Activated T-cell treated with anti-CD3 and anti-CD28 coated beads, Interleukin-2, amount 50 U/mL, for 1 hour (primary cell): ENCODE measurements at regions not wholly inside any gene's neighbourhood (a gene's known extent, or its start where the extent isn't known, plus 50 kb on each side); places are given as distances from the start of the nearest gene placed in this dataset.

Experiments
- DNase-seq: peaks from one replicate; pipeline ENCODE4 v3.0.0-alpha.2; 2020

- DNase-seq = no peak
Observed at GRCh38 chr5:38022631-38023030, 182.8 kb upstream of the GDNF start.

- DNase-seq = no peak
Observed at GRCh38 chr5:38018016-38018415, 178.2 kb upstream of the GDNF start.

DNA sequence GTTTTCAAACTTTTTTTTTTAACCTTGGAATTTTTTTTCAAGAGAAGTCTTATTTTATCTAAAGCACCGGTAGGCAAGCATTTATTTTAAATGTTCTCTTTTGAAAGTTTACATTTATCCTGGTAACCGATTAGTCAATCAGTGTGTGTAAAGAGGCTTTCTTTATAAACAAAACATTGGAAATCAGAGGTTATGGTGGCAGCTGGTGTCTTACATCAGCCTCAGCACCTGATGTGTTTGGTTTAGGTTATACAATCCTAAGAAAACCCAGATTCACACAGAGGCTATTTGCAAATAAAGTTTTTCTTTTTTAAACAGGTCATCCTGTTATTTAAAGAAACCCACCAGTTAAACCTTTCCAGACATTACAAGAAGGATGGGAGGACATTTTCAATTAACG, 173.3 kb upstream of the GDNF start:
- no peak for DNase-seq

- no peak for DNase-seq
Observed at GRCh38 chr5:38011668-38012188, 171.9 kb upstream of the GDNF start.

DNA sequence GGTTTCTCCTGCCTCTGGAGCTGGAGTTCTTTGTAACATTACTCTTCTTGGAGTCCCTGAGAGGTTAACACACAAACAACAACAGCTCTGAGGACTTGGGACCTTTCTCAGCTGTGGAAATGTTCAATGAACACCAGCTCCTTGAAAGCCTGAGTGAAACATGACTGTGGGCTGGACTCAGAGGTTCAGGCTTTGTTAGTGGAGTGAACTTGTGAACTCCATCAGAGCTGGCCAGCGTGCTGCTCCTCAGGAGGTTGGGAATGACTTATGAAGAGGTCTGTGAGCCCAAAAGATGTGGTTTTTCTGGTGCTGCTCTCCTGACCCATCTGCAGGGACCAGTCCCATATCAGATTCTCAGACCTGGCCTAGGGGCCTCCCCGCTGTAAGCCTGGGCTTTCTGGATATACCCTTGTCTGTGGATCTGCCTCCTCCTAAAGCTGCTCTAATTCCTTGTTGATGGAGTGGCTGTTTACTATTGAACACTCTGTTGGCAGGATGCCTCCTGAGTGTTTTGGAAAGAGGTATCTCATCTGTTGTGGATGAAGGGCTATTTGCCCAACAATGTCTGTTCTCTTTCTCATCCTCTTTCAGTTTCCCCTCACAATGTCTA, 170.0 kb upstream of the GDNF start:
- DNase-seq = no peak

- DNase-seq = no peak
Observed at GRCh38 chr5:38008198-38008597, 168.4 kb upstream of the GDNF start.

GRCh38 chr5:37999593-37999992, 159.8 kb upstream of the GDNF start:
- DNase-seq = no peak

GRCh38 chr5:37996918-37997317, 157.1 kb upstream of the GDNF start:
- no peak for DNase-seq

GRCh38 chr5:37994729-37995128, 154.9 kb upstream of the GDNF start:
- no peak for DNase-seq

GRCh38 chr5:37991301-37992299, 151.8 kb upstream of the GDNF start:
- DNase-seq = no peak

DNA sequence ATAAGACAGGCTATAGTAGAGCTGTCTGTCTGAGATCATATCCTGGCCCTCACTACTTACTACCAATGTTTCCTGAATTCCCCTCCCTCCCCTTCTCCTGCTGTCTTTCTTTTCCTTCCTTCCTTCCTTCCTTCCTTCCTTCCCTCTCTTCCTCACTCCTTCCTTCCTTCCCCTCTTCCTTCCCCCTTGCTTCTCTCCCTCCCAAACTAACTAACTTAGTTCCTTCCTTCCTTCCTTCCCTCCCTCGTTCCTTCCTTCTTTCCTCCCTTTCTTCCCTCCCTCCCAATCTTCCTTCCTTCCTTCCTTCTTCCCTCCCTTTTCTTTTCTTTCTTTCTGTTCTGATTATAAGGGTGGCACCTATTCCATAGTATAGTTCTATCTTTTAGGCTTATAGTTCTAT, 150.0 kb upstream of the GDNF start:
- DNase-seq = no peak

DNA sequence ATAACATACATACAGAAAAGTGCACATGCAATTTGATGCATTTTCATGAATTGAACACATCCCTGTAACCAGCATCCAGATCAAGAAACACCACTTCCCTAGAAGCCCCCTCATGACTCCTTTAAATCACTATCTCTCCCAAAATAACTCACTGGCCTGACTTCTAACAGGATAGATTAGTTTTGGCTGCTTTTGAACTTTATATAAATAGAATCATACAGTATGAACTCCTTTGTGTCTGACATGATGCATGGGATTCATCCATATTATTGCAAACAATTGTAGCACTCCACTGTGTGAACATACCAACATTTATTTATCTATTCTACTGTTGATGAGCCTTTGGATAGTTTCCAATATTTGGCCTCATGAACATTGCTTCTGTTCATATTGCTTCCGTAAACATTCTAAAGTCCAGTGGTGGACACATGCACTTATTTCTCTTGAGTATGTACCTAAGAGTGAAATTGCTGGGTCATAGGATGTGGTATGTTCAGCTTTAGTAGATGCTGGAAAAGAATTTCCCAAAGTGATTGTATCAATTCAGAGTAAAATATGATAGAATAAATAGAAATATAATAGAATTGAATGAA, 148.7 kb upstream of the GDNF start:
- DNase-seq = no peak

GRCh38 chr5:37984300-37984699, 144.5 kb upstream of the GDNF start:
- no peak for DNase-seq

DNA sequence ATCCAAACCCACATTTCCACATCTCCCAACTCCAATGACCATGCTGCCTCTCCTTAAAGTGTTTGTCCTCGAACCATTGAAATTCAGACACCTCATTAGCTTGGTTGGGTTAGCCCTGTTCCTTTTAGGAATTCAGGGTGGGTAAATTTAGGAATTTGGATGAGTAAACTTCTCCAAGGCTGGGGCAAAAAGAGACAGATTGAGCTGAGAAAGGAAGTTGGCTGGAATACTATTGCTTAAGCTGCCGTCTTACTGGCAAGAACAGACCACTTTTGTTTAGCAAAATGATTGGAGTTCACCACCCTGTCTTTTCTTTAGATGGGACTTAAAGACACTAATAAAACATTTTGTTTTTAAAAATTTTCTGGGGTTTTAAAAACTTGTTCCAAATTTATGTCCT, 143.6 kb upstream of the GDNF start:
- no peak for DNase-seq

GRCh38 chr5:37979559-37979958, 139.7 kb upstream of the GDNF start:
- DNase-seq = no peak

DNA sequence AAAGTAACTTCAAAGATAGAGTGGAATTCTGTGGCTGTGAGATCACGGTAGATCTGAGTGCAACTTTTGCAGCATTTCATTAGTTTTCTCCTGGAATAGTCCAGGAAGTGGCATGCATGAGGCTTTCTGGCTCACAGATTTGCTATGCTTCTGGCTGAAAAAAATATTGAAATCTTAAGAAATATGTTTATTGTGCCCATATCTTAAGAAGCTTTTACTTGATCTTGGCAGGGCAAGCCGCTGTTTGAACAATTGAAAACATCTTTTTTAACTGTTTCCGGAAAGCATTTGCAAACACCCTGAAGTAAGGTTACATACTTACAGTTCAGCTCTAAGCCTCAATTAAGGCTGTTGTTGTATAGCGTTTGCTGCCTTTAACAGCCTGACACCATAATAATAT, 135.7 kb upstream of the GDNF start:
- no peak for DNase-seq

GRCh38 chr5:37971483-37972024, 131.7 kb upstream of the GDNF start:
- no peak for DNase-seq

GRCh38 chr5:37966871-37967270, 127.0 kb upstream of the GDNF start:
- no peak for DNase-seq

DNA sequence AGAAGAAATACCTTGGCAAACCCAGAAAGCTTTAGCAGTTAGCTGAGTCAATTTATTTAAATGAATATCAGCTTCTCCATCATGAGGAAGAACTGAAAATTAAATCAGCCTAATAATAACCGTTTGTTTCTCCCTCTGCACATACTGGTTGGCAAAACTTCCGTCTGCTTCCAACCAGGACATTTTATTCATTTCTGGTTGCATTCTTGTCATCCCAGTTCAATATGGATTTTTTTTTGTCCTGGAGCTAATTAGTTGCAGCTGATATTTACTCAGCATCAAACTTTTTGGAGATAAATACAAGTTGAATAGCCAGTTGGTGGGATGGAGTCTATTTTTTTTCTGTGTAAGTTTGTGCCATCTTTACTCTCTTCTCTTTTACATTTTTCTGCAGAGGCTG, 126.5 kb upstream of the GDNF start:
- DNase-seq = no peak

DNA sequence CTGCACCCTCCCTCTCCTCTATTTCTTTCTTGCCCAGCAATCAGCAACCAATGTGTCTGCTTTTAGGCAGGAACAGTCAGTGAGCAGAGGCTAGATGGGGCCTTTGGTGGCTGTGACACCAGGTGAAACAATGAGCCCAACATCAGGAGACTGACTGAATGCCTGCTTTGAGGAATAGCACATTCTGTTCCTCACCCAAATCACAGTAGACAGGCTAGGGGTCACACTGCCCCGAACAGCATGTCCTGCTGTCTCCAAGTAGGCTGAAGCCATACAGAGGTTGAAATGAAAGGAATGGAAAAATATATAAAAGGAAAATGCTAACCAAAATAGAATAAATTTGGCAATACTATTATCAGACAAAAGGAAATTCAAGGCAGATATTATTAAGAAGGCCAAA, 122.5 kb upstream of the GDNF start:
- no peak for DNase-seq

- no peak for DNase-seq
Observed at GRCh38 chr5:37957218-37957617, 117.4 kb upstream of the GDNF start.

DNA sequence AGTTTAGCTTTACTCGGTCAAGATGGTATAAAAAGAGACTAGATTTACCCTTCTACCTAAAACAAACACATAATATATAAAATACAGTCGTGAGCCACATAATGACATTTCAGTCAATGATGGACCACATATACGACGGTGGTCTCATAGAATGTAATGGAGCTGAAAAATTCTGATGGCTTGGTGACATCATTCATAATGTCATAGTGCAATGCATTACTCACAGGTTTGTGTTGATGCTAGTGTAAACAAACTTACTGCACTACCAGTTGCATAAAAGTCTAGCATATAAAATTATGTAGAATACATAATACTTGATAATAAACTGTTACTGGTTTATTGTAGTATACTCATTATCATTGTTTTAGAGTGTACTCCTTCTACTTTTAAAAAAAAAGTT, 115.9 kb upstream of the GDNF start:
- DNase-seq = no peak

DNA sequence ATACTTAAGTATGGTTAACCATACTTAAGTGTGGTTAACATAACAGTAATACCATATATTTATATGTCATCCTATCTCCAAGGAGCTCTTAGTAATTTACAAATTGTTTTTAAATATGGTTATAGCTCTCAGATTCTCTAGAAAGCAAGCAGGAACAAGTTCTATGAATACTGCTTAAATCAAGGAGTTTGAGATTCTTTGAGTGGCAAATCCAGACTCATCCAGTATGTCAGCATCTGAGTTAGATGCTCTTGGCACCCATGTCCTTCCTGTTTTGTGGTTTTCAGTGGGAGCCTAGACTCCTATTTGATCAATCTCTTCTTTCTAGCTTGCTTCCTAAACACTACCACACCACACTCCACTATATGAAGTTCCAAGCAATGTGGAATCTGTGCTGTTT, 114.7 kb upstream of the GDNF start:
- DNase-seq = no peak
